ENCODE measurements at regions not wholly inside any gene's neighbourhood (a gene's known extent, or its start where the extent isn't known, plus 50 kb on each side); places are given as distances from the start of the nearest gene placed in this dataset.

- DNase-seq (ENCODE audit: low read depth) = no peak
These were observed 58.1 kb upstream of the KITLG start for GRCh38 chr12:88638388-88638787.

GRCh38 chr12:88634008-88634407 is 53.7 kb upstream of the KITLG start:
- DNase-seq (ENCODE audit: low read depth) = no peak

GRCh38 chr12:88633312-88633711 is 53.0 kb upstream of the KITLG start:
- DNase-seq (ENCODE audit: low read depth) = no peak

- DNase-seq (ENCODE audit: low read depth) = no peak
These were observed 50.3 kb upstream of the KITLG start for GRCh38 chr12:88630561-88630960.

All from CMK (cell line).